DND-41 (cell line): ENCODE measurements at regions not wholly inside any gene's neighbourhood (a gene's known extent, or its start where the extent isn't known, plus 50 kb on each side); places are given as distances from the start of the nearest gene placed in this dataset.

Experiments used
- CTCF ChIP-seq: IDR thresholded peaks from 2 replicates; pipeline ENCODE4 v1.5.1; 2012; ENCODE audit warnings: borderline replicate concordance, low read length, moderate library complexity, mild to moderate bottlenecking; ENCODE audit not compliant: poor library complexity, severe bottlenecking; ENCODE audit errors: extremely low read depth
- EZH2 ChIP-seq: IDR thresholded peaks from 3 replicates; pipeline ENCODE4 v1.6.1; 2012; ENCODE audit warnings: borderline replicate concordance, low read depth, mild to moderate bottlenecking, moderate library complexity, low read length, inconsistent platforms; ENCODE audit not compliant: severe bottlenecking

GRCh38 chr12:74322792-74323191 lies 214.8 kb upstream of the ATXN7L3B start:
- TF ChIP-seq CTCF (no peak), EZH2 (no peak)
